ENCODE measurements at regions not wholly inside any gene's neighbourhood (a gene's known extent, or its start where the extent isn't known, plus 50 kb on each side); places are given as distances from the start of the nearest gene placed in this dataset.

GRCh38 chrX:10030570-10030969, 63.4 kb downstream of the CLDN34 start:
- Histone ChIP-seq H3K36me3 (ENCODE audit: control insufficient read depth in 4 of 4, insufficient read depth in 4 of 4, low read length in 4 of 4) (no peaks in the 10 kb centered on the region), H3K27me3 (ENCODE audit: control insufficient read depth in 3 of 3, insufficient read depth in 3 of 3, low read length in 2 of 3) (peaks cover 0 to 9% (median 5%) of the 10 kb centered on the region in 3 donors), H3K4me3 (no peak overlapping the region), H3K4me1 (ENCODE audit: control insufficient read depth in 5 of 5, insufficient read depth in 5 of 5, low read length in 5 of 5) (peaks cover 0 to 13% (median 0%) of the 10 kb centered on the region in 5 donors), H3K27ac (ENCODE audit: low read depth in 1 of 2, low read length in 1 of 2) (no peak overlapping the region), H3K9ac (ENCODE audit: insufficient read depth in 1 of 2, low read length in 2 of 2) (no peak overlapping the region), H3K9me3 (ENCODE audit: control insufficient read depth in 4 of 4, insufficient read depth in 3 of 4, low read length in 3 of 4) (peaks cover 0 to 3% (median 0%) of the 10 kb centered on the region in 4 donors)
- ATAC-seq (ENCODE audit: insufficient read depth, low FRiP score) (no peak), DNase-seq (no peak)
- 72 to 88% methylated on average over 3 of the region's 3 CpGs for WGBS, 2 donors
- TF ChIP-seq CTCF (IDR thresholded peaks at IDR 0.05; ENCODE audit: control extremely low read depth, extremely low read depth): no peak

- TF ChIP-seq CTCF (IDR thresholded peaks at IDR 0.05; ENCODE audit: control extremely low read depth, extremely low read depth): no peak
- ATAC-seq (ENCODE audit: insufficient read depth, low FRiP score): no peak
- WGBS, 2 donors: 90 to 97% methylated on average over 9 of the region's 9 CpGs
- no peak overlapping the region for H3K9ac ChIP-seq (ENCODE audit: insufficient read depth in 1 of 2, low read length in 2 of 2)
- DNase-seq: no peak
- no peak overlapping the region for H3K4me3 ChIP-seq
- no peak overlapping the region for H3K27ac ChIP-seq (ENCODE audit: low read depth in 1 of 2, low read length in 1 of 2)
- peaks cover 0 to 9% (median 0%) of the 10 kb centered on the region in 5 donors for H3K4me1 ChIP-seq (ENCODE audit: control insufficient read depth in 5 of 5, insufficient read depth in 5 of 5, low read length in 5 of 5)
- no peaks in the 10 kb centered on the region for H3K36me3 ChIP-seq (ENCODE audit: control insufficient read depth in 4 of 4, insufficient read depth in 4 of 4, low read length in 4 of 4)
- no peaks in the 10 kb centered on the region for H3K9me3 ChIP-seq (ENCODE audit: control insufficient read depth in 4 of 4, insufficient read depth in 3 of 4, low read length in 3 of 4)
- H3K27me3 ChIP-seq (ENCODE audit: control insufficient read depth in 3 of 3, insufficient read depth in 3 of 3, low read length in 2 of 3): peaks cover 0 to 9% (median 5%) of the 10 kb centered on the region in 3 donors
Observed at GRCh38 chrX:10031746-10032145, 64.6 kb downstream of the CLDN34 start.

- Histone ChIP-seq H3K9me3 (ENCODE audit: control insufficient read depth in 4 of 4, insufficient read depth in 3 of 4, low read length in 3 of 4) (no peaks in the 10 kb centered on the region), H3K4me3 (no peak overlapping the region), H3K36me3 (ENCODE audit: control insufficient read depth in 4 of 4, insufficient read depth in 4 of 4, low read length in 4 of 4) (no peaks in the 10 kb centered on the region), H3K27me3 (ENCODE audit: control insufficient read depth in 3 of 3, insufficient read depth in 3 of 3, low read length in 2 of 3) (peaks cover 0 to 9% (median 5%) of the 10 kb centered on the region in 3 donors), H3K4me1 (ENCODE audit: control insufficient read depth in 5 of 5, insufficient read depth in 5 of 5, low read length in 5 of 5) (peaks cover 0 to 9% (median 0%) of the 10 kb centered on the region in 5 donors), H3K27ac (ENCODE audit: low read depth in 1 of 2, low read length in 1 of 2) (peak overlapping the region in 1 of 2 donors; percentile 42), H3K9ac (ENCODE audit: insufficient read depth in 1 of 2, low read length in 2 of 2) (no peak overlapping the region)
- DNase-seq (no peak), ATAC-seq (ENCODE audit: insufficient read depth, low FRiP score) (no peak)
- no peak for TF ChIP-seq CTCF (IDR thresholded peaks at IDR 0.05; ENCODE audit: control extremely low read depth, extremely low read depth)
- whole genome bisulfite sequencing, 2 donors: 76 to 78% methylated on average over 3 to 4 of the region's 4 CpGs
Observed at GRCh38 chrX:10032147-10032546, 65.0 kb downstream of the CLDN34 start.

All from lung (tissue), 11 donors.